NCI-H2196 treated with DMSO at 0.1 percent for 48 hours (cell line): ENCODE measurements at regions not wholly inside any gene's neighbourhood (a gene's known extent, or its start where the extent isn't known, plus 50 kb on each side); places are given as distances from the start of the nearest gene placed in this dataset.

Source experiments
- DNase-seq: peaks from one replicate; lab custom pipeline; 2025; ENCODE audit not compliant: unreplicated experiment; lab: John Stamatoyannopoulos, UW

GRCh38 chr2:62370321-62371250 lies 135.4 kb downstream of the TMEM17 start:
- DNase-seq = no peak

DNA sequence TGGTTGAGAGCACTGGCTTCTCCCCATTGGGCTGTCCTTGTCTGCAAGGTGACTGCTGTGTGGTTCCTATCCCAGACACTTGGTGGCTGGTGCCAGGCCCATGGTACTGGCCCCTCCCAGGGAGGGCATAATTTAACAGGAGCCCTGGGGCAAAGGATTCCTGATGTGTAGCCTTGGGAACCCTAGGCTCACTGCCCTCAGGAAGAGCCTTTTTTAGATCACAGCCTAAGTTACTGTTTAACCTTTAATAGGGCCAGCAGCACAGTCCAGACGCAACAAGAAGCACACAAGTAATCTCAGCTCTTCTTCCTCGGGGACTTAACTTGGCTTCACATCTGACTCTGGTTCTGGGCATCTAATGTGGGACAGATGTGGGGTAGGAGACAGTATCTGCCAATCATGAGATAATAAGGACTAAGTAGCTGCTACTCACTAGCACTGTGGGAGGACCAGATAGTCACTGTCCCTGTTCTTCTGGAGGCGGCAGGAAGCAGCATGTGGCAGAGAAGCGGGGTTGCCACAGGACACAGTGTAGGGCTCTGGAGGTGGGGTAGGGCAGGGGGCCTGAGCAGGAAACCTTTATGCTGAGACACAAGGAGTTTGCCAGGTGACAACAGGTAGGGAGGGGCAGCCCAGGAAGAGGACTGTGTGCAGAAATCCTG lies 136.3 kb downstream of the TMEM17 start:
- DNase-seq = no peak

DNA sequence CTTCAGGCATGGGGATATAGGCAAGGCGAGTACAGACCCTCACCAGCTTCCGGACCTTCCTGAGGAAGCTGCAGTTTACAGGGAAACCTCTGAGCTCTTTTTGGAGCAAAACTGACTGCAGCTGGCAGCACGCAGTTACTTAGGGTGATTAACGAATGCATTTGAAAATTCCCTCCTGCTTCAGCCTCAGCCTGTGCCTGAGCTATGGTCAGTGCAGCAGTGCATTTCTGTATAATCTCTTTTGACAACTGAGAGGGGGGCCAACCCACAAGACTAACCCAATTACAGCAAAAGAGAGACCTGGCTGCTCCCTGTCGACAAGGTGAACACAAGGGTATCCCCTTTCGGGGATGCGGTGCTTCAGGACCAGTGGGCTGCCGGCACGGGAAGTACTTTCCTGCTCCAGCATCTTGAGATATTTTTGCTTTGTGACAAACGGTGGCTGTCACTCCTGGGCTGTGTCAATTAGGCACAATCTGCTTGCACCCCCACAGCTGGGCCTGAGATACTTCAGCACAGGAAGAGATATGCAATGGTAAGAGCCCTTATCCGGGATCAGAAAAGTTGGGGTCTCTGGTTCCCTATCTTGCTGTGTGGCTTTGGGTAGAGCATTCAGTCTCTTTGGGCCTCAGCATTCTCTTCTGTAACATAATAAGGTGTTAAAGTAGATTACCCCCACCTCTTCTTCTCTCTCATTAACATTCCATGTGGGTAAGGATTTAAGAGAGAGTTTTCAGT lies 141.0 kb downstream of the TMEM17 start:
- DNase-seq = no peak

GRCh38 chr2:62363166-62363565 lies 142.8 kb downstream of the TMEM17 start:
- no peak for DNase-seq

- no peak for DNase-seq
Observed at GRCh38 chr2:62362561-62362960, 143.4 kb downstream of the TMEM17 start.

GRCh38 chr2:62361964-62362363 lies 144.0 kb downstream of the TMEM17 start:
- DNase-seq = no peak

DNA sequence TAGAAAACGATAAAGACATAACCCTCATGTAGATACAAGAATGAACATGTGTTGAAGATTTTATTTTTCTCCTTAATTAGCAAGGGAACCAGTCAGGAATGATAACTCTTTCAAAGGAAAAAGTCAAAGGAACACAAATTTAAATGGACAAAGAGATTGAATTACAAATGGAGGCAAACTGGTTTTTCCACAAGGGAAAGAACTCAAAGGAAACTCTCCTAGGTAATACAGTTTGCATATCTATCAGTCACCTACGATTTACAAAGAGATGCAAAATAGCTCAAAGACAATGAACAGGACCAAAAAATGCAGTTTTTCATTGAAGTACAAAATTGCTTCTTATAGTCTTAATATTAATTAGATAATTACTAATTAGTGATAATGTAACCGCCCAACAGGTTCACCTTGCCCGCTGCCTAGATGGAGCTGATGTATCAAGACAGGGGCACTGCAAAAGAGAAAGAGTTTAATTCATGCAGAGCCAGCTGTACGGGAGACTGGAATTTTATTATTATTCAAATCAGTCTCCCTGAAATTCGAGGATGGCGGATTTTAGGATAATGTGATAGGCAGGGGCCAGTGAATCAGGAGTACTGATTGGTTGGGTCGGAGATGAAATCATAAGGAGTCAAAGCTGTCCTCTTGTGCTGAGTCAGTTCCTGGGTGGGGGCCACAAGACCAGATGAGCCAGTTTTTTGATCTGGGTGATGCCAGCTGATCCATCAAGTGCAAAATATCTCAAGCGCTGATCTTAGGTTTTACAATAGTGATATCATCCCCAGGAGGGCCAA lies 151.0 kb downstream of the TMEM17 start:
- DNase-seq = no peak

GRCh38 chr2:62352031-62352430 lies 154.0 kb downstream of the TMEM17 start:
- DNase-seq = no peak

- no peak for DNase-seq
Observed at GRCh38 chr2:62349788-62350187, 153.9 kb downstream of the B3GNT2 start.

DNA sequence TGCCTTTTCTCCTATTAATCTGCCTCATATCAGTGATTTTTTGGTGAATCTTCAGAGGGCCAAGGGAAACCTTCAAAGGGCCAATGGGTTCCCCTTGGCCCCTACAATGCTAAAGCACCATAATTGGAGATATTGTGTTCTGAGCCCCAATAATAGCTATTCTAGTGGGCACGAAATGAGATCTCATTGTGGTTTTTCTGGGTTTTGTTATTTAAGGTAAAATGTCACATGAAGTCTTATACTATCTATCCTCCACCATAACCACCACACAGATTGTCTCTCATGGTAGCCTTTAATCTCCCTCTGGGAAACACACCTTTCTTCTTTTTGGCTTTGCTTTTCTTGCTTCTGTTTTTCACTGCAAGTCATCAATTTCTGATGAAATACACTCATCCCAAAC lies 152.8 kb downstream of the B3GNT2 start:
- no peak for DNase-seq

GRCh38 chr2:62347563-62348270 lies 151.8 kb downstream of the B3GNT2 start:
- no peak for DNase-seq

DNA sequence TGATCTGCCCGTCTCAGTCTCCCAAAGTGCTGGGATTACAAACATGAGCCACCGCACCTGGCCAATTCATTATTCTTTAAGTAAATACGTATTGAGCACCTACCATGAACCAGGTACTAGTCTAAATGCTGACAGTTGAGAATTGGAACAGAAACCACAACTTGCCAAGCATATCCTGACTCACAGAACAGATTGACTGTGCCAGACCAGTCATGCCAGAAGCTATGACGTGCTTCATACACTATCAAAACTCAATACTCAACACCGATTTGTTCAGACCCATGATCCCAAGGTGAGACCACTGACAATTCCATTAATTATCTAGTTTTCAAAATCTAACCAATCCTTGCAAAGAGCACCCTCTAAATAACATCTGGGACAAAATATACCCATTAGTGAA lies 148.6 kb downstream of the B3GNT2 start:
- no peak for DNase-seq

- no peak for DNase-seq
Observed at GRCh38 chr2:62343636-62344337, 147.9 kb downstream of the B3GNT2 start.

DNA sequence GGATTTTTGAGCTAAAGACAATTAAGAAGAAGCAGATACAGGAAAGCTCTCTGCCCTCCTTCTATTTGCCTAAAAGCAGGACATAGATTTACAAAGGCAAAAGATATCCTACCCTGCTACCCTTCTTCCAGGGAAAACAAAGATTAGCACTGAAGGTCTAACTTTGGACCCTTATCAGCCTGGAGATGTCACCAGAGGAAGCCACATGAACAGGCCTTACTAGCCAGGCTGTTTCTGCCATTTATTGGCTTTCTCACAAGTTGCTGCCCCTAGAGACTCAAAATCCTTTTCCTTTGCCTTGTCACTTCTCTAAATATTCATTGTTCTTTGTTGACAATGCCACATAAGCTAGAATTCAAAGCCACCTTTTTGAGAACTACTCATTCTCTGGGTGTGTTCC lies 147.3 kb downstream of the B3GNT2 start:
- DNase-seq = no peak

DNA sequence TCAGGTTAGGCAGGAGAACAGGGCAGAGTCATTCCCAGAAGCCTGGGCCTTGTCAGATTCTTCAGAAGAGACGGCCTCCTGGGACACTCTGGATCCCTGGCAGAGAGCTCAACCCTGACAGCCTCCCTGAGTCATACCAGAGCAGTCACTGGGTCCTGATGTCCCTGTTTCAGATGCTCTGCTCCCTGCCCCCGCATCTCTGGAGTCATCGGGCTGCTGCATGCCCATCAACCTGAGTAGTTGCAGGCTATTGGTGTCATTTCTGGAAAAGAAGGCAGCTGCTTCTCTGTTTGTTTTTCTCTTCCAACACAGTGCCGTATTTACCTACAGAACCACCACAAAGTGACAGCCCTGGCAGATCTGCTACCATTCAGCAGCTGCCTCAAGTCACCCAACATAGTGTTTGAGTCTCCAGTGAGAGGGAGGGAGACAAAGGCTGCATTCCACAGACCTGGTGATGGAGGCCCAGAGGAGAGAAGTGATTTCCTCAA lies 145.1 kb downstream of the B3GNT2 start:
- peak; percentile 18 for DNase-seq

DNA sequence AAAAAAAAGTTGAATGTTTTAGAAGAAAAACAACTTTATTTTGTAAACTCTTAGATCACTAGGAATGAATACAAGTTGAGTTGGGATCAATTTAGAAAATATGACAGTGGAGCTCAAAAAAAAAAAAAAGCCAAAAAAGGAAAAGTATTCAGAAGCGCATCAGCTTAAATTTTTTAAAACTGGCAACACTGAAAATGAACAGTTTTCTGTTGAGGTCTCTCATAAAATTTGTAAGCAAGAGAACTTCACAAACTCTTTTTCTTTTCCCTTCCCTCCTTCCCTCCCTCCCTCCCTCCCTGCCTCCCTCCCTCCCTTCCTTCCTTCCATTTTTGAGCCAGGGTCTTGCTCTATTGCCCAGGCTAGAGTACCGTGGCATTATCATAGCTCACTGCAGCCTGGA lies 143.9 kb downstream of the B3GNT2 start:
- DNase-seq = no peak

GRCh38 chr2:62339413-62339812 lies 143.5 kb downstream of the B3GNT2 start:
- no peak for DNase-seq

- DNase-seq = no peak
Observed at GRCh38 chr2:62338111-62338510, 142.2 kb downstream of the B3GNT2 start.

DNA sequence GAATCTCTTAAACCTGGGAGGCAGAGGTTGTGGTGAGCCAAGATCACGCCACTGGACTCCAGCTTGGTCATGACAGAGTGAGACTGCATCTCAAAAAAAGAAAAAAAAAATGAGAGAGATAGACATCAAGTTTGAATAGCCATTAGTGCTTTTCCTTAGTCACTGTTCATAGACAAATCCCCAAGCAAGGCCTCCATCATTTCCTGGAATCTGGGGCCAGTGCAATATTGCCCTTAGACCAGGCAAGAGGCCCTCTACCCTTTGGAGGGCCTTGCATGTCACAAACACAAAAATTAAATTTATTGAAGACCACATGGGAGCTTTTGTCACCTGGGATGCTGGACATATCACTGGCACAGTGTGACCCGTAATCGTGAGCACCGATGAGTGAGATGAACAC lies 141.5 kb downstream of the B3GNT2 start:
- no peak for DNase-seq

- no peak for DNase-seq
Observed at GRCh38 chr2:62335612-62336011, 139.7 kb downstream of the B3GNT2 start.
